ENCODE measurements at regions not wholly inside any gene's neighbourhood (a gene's known extent, or its start where the extent isn't known, plus 50 kb on each side); places are given as distances from the start of the nearest gene placed in this dataset.

GRCh38 chr2:2482851-2483250 is 151.8 kb upstream of the MYT1L start:
- no peaks in the 10 kb centered on the region for H3K4me1 Mint-ChIP-seq (ENCODE audit: low read depth)
- H3K27ac Mint-ChIP-seq = no peak overlapping the region
- H3K36me3 Mint-ChIP-seq (ENCODE audit: insufficient read depth) = no peaks in the 10 kb centered on the region
- H3K4me3 Mint-ChIP-seq (ENCODE audit: low read depth) = no peak overlapping the region
- peaks cover 3% of the 10 kb centered on the region for H3K9me3 Mint-ChIP-seq (ENCODE audit: low read depth)
- H3K27me3 Mint-ChIP-seq = peaks cover 4% of the 10 kb centered on the region
- TF ChIP-seq, protein P1, sequence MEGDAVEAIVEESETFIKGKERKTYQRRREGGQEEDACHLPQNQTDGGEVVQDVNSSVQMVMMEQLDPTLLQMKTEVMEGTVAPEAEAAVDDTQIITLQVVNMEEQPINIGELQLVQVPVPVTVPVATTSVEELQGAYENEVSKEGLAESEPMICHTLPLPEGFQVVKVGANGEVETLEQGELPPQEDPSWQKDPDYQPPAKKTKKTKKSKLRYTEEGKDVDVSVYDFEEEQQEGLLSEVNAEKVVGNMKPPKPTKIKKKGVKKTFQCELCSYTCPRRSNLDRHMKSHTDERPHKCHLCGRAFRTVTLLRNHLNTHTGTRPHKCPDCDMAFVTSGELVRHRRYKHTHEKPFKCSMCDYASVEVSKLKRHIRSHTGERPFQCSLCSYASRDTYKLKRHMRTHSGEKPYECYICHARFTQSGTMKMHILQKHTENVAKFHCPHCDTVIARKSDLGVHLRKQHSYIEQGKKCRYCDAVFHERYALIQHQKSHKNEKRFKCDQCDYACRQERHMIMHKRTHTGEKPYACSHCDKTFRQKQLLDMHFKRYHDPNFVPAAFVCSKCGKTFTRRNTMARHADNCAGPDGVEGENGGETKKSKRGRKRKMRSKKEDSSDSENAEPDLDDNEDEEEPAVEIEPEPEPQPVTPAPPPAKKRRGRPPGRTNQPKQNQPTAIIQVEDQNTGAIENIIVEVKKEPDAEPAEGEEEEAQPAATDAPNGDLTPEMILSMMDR (IDR thresholded peaks at IDR 0.05; ENCODE audit: unreplicated experiment) = no peak
- no peak for DNase-seq (ENCODE audit: low spot score, unreplicated experiment)

DNA sequence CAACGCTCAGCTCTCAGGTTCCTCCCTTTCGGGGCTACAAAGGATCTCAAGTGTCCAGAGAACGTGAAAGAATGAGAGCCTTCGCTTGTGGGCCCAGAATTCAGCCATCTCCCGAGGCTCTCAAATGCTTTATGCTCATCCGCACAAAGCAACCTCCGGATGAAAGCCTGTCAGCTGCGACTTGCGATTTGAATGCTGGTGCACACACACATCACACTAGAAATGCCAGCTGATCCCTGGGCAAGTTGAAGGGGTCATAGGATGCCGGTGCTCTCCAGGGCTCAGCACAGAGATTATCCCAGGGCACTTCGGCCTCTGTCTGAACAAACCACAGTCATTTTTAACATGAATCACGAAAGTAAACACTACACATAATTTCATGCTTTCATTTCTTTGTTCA is 141.8 kb upstream of the MYT1L start:
- DNase-seq (ENCODE audit: low spot score, unreplicated experiment) = no peak
- H3K36me3 Mint-ChIP-seq (ENCODE audit: insufficient read depth) = no peaks in the 10 kb centered on the region

DNA sequence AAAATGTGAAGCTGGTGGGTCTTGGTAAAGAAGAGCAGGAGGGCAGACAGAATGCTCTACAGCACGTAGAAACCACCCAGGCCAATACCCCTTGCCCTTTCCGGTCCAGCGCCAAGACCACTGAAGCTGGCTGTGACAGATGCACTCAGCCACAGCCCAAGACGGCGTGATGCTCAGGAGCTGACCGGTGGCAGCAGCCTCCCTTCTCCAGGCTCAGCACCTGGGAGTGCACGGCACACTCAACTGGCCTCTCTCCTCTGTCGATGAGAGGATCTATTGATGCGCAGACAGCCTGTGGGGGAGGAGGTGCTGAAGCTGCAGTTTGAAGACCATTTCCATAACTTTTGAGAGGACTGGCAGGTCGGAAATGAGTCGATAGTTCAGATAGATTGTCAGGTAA is 141.0 kb upstream of the MYT1L start:
- H3K27ac Mint-ChIP-seq = no peak overlapping the region
- no peaks in the 10 kb centered on the region for H3K4me1 Mint-ChIP-seq (ENCODE audit: low read depth)
- H3K27me3 Mint-ChIP-seq = peaks cover 8% of the 10 kb centered on the region
- TF ChIP-seq, protein P1 (IDR thresholded peaks at IDR 0.05; ENCODE audit: unreplicated experiment) = no peak
- no peaks in the 10 kb centered on the region for H3K9me3 Mint-ChIP-seq (ENCODE audit: low read depth)
- no peak for DNase-seq (ENCODE audit: low spot score, unreplicated experiment)
- H3K4me3 Mint-ChIP-seq (ENCODE audit: low read depth) = no peak overlapping the region
- no peaks in the 10 kb centered on the region for H3K36me3 Mint-ChIP-seq (ENCODE audit: insufficient read depth)

More for the DNA sequence above, 141.8 kb upstream of the MYT1L start:
- peaks cover 8% of the 10 kb centered on the region for H3K27me3 Mint-ChIP-seq
- no peak overlapping the region for H3K4me3 Mint-ChIP-seq (ENCODE audit: low read depth)
- TF ChIP-seq, protein P1 (IDR thresholded peaks at IDR 0.05; ENCODE audit: unreplicated experiment) = no peak
- H3K4me1 Mint-ChIP-seq (ENCODE audit: low read depth) = no peaks in the 10 kb centered on the region
- H3K27ac Mint-ChIP-seq = no peak overlapping the region
- no peaks in the 10 kb centered on the region for H3K9me3 Mint-ChIP-seq (ENCODE audit: low read depth)

DNA sequence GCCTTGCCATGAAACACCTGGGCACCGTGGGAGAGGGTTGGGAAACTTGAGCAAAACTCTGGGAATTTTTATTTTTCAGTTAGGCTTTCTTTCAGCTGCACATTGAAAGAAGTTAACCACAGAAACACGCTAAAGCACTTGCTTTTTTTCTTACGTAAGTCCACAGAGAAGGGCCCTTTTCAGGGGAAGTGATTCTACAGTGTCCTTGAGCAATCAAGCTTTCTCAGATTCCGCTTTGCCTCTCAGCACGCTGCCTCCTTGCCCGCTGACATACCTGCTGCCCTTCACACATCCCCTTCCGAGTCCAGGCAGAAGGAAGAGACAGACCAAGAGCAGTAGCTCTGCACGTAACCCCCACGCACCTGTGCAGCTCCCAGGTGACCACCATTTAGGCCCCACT is 135.5 kb upstream of the MYT1L start:
- no peaks in the 10 kb centered on the region for H3K4me1 Mint-ChIP-seq (ENCODE audit: low read depth)
- peaks cover 16% of the 10 kb centered on the region for H3K27me3 Mint-ChIP-seq
- no peak overlapping the region for H3K27ac Mint-ChIP-seq
- no peak overlapping the region for H3K4me3 Mint-ChIP-seq (ENCODE audit: low read depth)
- TF ChIP-seq, protein P1 (IDR thresholded peaks at IDR 0.05; ENCODE audit: unreplicated experiment) = no peak
- no peak for DNase-seq (ENCODE audit: low spot score, unreplicated experiment)
- no peaks in the 10 kb centered on the region for H3K36me3 Mint-ChIP-seq (ENCODE audit: insufficient read depth)
- no peaks in the 10 kb centered on the region for H3K9me3 Mint-ChIP-seq (ENCODE audit: low read depth)

DNA sequence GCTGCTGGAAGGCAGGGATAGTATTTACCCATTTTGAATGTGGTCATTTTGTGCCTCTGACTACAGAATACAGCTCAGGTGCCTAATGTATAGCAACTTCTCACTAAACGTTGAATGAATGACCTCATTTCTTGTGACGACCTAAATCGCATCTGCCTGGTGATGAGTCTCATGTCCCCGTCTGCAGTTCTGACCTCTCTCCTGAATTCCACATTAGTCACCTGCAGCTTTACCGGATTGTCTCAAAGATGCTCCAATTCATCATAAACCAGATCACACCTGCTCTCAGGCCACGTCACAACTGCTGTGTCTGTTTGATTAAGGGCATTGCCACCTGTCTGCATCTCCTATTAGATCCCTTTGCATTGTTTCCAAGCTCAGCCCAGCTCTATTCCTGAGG is 133.6 kb upstream of the MYT1L start:
- Mint-ChIP-seq H3K4me3 (ENCODE audit: low read depth) (no peak overlapping the region), H3K4me1 (ENCODE audit: low read depth) (no peaks in the 10 kb centered on the region), H3K27me3 (peaks cover 17% of the 10 kb centered on the region), H3K9me3 (ENCODE audit: low read depth) (no peaks in the 10 kb centered on the region), H3K36me3 (ENCODE audit: insufficient read depth) (no peaks in the 10 kb centered on the region), H3K27ac (no peak overlapping the region)
- no peak for DNase-seq (ENCODE audit: low spot score, unreplicated experiment)
- TF ChIP-seq, protein P1 (IDR thresholded peaks at IDR 0.05; ENCODE audit: unreplicated experiment) = no peak

Measured in progenitor cell of endocrine pancreas (in vitro differentiated cells).